Choroid plexus epithelial cell (primary cell): ENCODE measurements at regions not wholly inside any gene's neighbourhood (a gene's known extent, or its start where the extent isn't known, plus 50 kb on each side); places are given as distances from the start of the nearest gene placed in this dataset.
"Not testable (repeated sequence)": the region's sequence is repeated elsewhere in the genome, so short reads cannot be mapped to it uniquely, and the experiment has no call there.

Experiments used
- DNase-seq: peaks from one replicate; pipeline ENCODE4 v3.0.0-alpha.2; 2010; ENCODE audit warnings: low read depth
- H3K4me3 ChIP-seq: 2 replicates; pipeline ENCODE4 v1.5.1; 2011; ENCODE audit warnings: low read depth, mild to moderate bottlenecking, control low read depth, low read length, moderate library complexity
- CTCF ChIP-seq: conservative IDR thresholded peaks from 2 replicates; pipeline ENCODE4 v1.5.1; 2011; ENCODE audit warnings: low read depth, mild to moderate bottlenecking, control low read depth, inconsistent platforms, low read length, moderate library complexity

DNA sequence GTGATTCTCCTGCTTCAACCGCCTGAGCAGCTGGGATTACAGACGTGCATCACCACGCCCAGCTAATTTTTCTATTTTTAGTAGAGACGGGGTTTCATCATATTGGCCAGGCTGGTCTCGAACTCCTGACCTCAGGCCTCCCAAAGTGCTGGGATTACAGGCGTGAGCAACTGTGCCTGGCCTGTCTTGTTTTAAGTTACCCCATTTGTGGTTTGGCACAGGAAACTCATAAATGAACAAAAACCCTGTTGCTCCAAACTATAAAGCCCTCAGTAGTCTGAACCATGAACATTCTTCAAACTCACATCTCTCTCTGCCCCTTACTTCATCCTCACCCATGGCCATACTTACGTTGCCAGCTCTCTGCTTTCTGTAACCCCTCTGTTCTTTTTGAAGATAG, 61.7 kb downstream of the RHOU start:
- not testable (repeated sequence) for DNase-seq, H3K4me3 ChIP-seq

- TF ChIP-seq CTCF, result no peak
- no peak overlapping the region for H3K4me3 ChIP-seq
- DNase-seq, result no peak
Observed at GRCh38 chr1:228798035-228798434, 62.8 kb downstream of the RHOU start.

- DNase-seq, result no peak
- H3K4me3 ChIP-seq, result no peak overlapping the region
- TF ChIP-seq CTCF, result no peak
Observed at GRCh38 chr1:228798548-228798947, 63.3 kb downstream of the RHOU start.

DNA sequence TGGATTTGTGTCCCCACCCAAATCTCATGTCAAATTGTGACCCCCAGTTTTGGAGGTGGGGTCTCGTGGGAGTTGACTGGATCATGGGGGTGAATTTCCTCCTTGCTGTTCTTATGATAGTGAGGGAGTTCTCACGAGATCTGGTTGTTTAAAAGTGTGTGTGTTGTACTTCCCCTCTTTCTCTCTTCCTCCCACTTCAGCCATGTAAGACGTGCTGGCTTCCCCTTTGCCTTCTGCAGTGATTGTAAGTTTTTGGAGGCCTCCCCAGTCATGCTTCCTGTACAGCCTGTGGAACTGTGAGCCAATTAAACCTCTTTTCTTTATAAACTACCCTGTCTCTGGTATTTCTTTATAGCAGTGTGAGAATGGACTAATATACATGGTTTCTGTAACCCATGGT, 64.6 kb downstream of the RHOU start:
- DNase-seq, result no peak
- no peak overlapping the region for H3K4me3 ChIP-seq
- TF ChIP-seq CTCF, result no peak

GRCh38 chr1:228801068-228801467, 65.8 kb downstream of the RHOU start:
- no peak overlapping the region for H3K4me3 ChIP-seq
- DNase-seq, result no peak
- no peak for TF ChIP-seq CTCF

DNA sequence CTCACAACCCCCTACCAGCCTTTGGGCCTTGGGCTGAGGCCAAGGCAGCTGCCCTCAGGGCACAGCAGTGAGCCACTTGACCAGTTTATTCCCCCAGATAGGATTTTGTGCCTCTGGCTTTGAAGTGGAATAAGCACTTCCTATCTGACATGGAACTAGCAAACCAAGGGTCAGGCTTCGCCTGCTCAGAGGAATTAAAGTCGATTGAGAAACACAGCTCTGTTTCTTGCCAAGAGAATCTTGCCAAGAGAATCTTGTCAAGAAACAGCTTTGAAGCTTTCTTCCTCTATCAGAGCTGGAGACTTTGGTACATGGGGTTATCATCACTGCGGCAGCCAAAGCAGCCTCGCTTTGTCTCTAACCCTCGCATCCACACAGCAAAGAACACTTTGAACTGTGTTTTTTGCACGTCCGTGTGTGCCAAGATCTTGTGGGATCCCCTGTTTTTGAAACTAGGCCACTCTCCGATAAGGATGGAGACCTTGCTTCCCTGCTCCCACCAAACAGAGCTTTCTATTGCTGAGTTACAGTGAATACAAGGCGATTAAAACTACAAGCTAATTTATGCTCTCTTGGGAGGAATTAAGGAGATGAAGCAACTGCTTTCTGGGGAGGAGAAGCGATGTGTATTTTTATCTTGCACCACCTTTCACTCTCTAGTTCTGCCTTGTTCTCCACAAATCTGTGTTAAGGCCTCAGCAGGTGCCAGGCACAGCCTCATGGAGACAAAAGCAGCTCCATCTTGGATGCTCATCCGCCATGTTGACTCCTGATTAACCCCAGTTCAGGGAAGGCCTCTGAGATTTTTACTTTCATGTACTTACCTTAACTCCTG, 67.3 kb downstream of the RHOU start:
- no peak for TF ChIP-seq CTCF
- DNase-seq, result peak; percentile 83
- no peak overlapping the region for H3K4me3 ChIP-seq

DNA sequence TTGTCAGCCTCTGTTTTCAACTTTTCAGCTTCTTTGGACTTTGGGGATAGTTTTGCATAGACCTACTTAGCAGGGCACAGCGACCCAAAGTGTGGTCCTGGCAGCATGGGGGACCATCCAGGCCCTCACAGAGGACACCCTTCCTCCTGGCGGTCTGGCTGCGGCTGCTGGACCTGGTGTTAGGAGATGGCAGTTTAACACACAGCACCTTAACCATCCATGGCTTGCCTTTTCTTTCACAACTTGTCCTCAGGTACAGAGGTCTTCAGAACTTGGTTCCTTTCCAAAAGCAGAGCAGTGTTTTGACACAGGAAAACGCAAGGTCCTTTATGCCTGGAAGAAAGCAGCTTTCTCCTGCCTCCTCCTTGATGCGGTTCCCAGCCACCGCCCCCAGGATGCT, 68.1 kb downstream of the RHOU start:
- DNase-seq, result no peak
- H3K4me3 ChIP-seq, result no peak overlapping the region
- TF ChIP-seq CTCF, result no peak
